ENCODE measurements at regions not wholly inside any gene's neighbourhood (a gene's known extent, or its start where the extent isn't known, plus 50 kb on each side); places are given as distances from the start of the nearest gene placed in this dataset.

GRCh38 chr7:16978358-16979244, 96.8 kb upstream of the AGR3 start:
- no peak for DNase-seq

GRCh38 chr7:16980539-16980938, 98.8 kb upstream of the AGR3 start:
- no peak for DNase-seq

DNA sequence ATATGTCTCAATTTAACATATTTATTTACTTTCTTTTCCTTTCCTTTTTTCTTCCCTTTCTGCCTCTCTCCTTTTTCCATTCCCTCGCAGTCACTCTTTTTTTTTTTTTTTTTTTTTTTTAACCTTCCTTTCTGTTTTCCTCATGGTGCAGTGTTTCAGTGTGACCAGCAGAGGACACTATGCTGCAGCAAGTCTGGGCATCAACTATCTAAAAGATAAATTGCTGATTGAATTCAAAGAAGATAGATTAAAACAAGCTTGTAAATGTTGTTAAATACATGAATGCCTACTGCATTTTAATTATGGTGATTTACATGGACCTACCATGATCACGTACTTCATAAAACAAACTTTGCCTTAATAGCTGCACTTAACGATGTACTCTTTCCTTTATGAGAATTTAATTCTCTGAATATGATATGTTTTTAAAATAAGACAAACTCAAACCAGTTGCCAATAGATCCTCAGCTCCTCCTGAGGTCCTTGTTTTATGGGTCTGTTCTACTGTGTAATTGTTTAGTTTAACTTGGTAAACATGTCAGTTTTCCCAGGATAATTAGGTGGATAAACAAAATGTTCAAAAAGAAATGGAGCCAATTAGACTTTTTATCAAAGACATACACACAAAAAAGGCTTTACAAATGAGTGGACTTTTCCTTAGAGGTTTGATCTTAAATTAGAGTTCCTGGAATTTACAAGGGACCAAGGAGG, 101.0 kb upstream of the AGR3 start:
- DNase-seq: no peak

GRCh38 chr7:16984375-16984774, 102.6 kb upstream of the AGR3 start:
- no peak for DNase-seq

GRCh38 chr7:16985621-16986020, 103.8 kb upstream of the AGR3 start:
- DNase-seq: no peak

DNA sequence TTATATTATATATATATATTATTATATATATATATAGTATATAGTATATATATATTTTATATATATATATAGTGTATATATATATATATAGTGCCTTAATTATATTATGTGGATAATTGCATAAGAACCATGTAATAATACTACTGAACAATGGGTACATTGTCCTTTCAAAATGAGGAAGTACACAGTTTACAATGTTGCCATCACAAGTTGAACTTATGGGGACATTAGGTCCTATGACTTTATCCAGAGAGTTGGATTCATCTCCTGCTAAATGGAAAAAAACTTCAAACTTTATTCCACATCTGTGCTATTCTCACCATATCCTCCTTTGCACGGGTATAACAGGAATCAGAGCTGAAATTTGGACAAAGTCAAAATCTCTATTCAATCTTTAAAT, 105.0 kb upstream of the AGR3 start:
- no peak for DNase-seq

- peak; percentile 57 for DNase-seq
These were observed 108.1 kb upstream of the AGR3 start for GRCh38 chr7:16989811-16990413.

- no peak for DNase-seq
These were observed 109.8 kb upstream of the AGR3 start for GRCh38 chr7:16991551-16991950.

GRCh38 chr7:16993543-16993942, 111.8 kb upstream of the AGR3 start:
- DNase-seq: no peak

DNA sequence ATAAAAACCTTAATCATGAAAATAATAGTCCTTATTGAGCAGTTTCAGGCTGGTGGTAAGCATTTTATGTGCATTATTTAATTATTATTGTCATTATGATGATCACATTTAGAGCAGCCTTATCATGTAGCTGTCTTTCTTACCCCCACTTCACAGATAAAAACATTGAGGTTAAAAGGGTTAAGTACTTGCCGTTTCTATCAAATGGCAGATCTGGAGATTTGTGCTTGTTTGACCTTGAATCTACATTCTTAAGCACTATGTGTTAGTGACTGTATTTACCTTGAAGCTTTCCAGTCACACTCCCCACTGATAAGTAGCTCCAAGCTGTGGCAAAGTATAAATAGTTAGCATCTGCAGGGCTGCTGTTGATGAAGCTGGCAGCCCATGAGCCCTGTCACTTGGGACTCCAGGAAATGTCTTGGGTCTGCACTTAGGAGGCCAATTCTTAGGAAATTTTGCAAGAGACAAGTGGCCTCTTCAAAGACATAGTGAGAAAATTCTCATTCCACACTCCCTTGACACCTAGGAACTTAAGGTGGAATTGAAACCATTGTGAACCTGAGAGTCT, 116.8 kb upstream of the AGR3 start:
- no peak for DNase-seq

DNA sequence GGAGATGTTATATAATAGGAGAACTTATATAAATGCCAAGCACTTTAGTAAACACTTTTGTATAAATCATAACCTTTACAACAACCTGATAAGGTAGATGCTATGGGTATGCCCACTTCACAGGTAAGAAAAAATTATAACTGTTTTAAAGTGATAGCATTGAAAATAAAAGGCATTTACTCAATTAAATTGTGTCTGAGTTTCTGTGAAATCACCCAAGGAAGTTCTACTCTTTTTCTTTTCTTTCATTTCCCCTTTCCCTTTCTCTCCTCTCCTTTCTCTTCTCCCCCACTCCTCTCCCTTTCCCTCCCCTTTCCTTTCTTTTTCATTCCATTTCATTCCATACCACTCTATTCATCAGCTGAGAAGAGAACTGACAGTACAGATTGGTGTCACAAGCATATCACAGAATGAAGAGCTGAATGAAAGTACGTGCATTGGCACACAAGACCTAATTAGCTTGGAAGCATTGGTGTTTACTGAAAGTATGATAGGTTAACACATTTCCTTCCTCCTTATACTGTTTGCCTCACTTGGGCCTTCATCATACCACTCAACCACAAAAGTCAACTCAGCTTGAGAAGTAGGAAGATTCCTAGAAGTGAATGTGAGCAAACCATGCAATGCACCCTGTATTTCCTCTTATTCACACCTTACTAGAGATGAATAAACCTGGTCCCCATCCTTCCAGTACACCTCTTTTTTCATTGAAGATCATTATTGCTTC, 117.9 kb upstream of the AGR3 start:
- DNase-seq: no peak

DNA sequence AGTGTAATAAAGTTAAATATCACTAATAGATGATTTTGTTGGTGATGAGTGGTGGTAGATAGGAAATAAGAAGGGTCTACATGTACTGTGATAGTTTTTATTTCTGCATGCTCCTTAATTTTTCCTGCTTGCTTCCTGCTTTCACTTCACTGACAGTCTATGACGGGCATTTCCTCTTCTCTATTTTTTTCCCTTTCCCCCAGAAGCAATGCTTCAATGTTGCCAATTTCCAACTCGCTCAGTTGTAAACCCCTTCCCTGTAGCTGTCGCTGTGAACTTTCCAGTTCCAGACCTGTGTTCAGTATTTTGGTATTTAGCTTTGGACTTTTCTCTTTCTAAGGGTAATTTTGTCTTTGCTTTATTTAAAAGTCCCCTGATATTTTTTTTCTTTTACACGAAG, 123.5 kb upstream of the AGR3 start:
- DNase-seq: no peak

GRCh38 chr7:17007841-17008240, 126.1 kb upstream of the AGR3 start:
- no peak for DNase-seq

- DNase-seq: no peak
These were observed 127.4 kb upstream of the AGR3 start for GRCh38 chr7:17009007-17009719.

GRCh38 chr7:17009933-17010332, 128.2 kb upstream of the AGR3 start:
- DNase-seq: no peak

DNA sequence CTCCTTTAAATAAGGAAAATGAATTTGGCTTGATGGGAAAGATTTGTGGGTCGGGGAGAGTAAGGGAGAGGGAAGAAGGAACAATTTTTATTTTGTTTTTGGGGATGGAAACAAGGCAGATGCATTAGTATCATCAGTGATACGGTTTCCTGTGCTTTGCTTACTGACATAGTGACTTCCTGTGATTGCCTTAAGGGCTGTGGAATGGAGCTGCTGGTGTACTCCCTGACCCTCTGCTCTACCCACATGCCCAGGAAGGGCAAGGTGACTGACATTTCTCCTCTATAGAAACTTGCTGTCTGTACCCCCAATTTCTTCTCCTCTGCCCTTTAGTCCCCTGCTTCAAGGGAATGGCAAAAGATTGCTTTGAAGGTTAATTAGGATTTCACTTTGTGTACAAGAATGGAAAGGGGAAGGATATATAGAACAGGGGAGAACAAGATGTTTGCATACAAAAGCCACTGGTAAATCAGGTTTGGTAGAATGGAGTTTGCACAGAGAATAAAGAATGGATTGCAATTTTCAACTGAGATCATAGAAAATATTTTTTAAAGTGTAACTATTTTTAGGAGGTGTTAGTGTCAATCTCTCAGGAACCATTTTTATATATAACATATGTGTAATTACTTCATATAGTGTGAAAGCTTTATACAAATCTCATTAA, 129.0 kb upstream of the AGR3 start:
- DNase-seq: no peak

DNA sequence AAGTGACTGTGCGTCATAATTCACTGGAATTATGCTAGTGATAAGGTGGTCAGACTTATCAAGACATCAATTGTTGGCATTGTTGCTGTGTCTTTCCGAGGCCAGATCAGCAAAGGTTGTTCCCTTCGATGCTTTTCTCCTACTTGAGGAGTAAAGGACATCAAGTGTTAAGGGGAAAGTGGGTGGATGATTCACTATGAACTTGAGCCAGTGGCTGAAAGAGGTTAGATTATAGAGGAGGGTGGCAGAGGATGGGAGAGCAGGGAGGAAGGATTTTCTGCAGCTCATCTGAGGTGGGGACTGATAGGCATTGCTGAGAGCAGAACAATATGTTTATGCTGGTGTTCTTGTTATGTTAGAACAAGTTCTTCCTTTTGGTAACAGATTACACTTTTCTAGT, 131.4 kb upstream of the AGR3 start:
- no peak for DNase-seq

DNA sequence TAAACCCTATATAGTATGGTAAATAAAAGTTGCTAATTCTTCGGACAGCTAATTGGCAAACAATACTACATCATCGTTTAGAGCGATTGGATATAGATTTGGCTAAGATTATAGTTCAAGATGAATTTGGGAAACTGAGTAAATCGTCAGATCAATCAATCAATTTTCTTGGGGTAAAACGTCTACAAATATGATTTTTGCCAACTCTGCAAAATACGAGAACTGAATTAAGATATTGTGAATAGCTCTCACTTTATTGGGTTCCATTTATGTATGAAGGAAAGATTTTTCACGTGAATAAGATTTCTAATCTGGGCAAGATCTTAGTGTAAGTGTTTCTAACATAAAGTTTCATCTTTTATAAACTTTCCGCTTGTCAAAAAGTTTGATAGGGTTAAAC, 132.9 kb upstream of the AGR3 start:
- no peak for DNase-seq

- no peak for DNase-seq
These were observed 133.8 kb upstream of the AGR3 start for GRCh38 chr7:17015598-17016031.

GRCh38 chr7:17016402-17017010, 134.7 kb upstream of the AGR3 start:
- DNase-seq: no peak

GRCh38 chr7:17019106-17019505, 137.3 kb upstream of the AGR3 start:
- no peak for DNase-seq
